Fibroblast of lung (primary cell): ENCODE measurements at regions not wholly inside any gene's neighbourhood (a gene's known extent, or its start where the extent isn't known, plus 50 kb on each side); places are given as distances from the start of the nearest gene placed in this dataset.

Experiments
- DNase-seq, 2 donors: peaks; one replicate each; pipeline versions ENCODE4 v3.0.0 to v3.0.0-alpha.2; 2010; ENCODE audit warnings: low read depth in 2 of 2
- H2AFZ ChIP-seq: 2 replicates; pipeline ENCODE4 v1.5.1; 2012; ENCODE audit warnings: low read length, control low read depth, inconsistent platforms
- H3K27ac ChIP-seq: 2 replicates; pipeline ENCODE4 v1.5.1; 2011; ENCODE audit warnings: low read length, control low read depth; ENCODE audit not compliant: insufficient read depth
- H3K27me3 ChIP-seq: 2 replicates; pipeline ENCODE4 v1.5.1; 2011; ENCODE audit warnings: mild to moderate bottlenecking, low read length; ENCODE audit not compliant: control insufficient read depth, insufficient read depth
- H3K36me3 ChIP-seq: 2 replicates; pipeline ENCODE4 v1.5.1; 2011; ENCODE audit warnings: low read length; ENCODE audit not compliant: control insufficient read depth, insufficient read depth
- H3K4me1 ChIP-seq: 2 replicates; pipeline ENCODE4 v1.5.1; 2011; ENCODE audit warnings: low read length; ENCODE audit not compliant: control insufficient read depth, insufficient read depth; ENCODE audit errors: extremely low read depth
- H3K4me2 ChIP-seq: 2 replicates; pipeline ENCODE4 v1.5.1; 2011; ENCODE audit warnings: low read length, control low read depth; ENCODE audit not compliant: insufficient read depth; ENCODE audit errors: extremely low read depth
- H3K4me3 ChIP-seq, 4 experiments: fragments of 200-600 bp in 1 of 4; sonication (generic) in 1 of 4; replicated peaks in 1 of 4; 2 replicates each; pipeline ENCODE4 v1.5.1; 2011 to 2016; ENCODE audit warnings: low read length in 4 of 4, low read depth in 3 of 4, mild to moderate bottlenecking in 3 of 4, control low read depth in 2 of 4, inconsistent platforms in 1 of 4, mixed read lengths in 1 of 4; ENCODE audit not compliant: insufficient read depth in 1 of 4; ENCODE audit errors: control extremely low read depth in 1 of 4
- H3K79me2 ChIP-seq: 2 replicates; pipeline ENCODE4 v1.5.1; 2012; ENCODE audit warnings: mild to moderate bottlenecking, low read length, inconsistent platforms; ENCODE audit not compliant: control insufficient read depth, insufficient read depth
- H3K9ac ChIP-seq: 2 replicates; pipeline ENCODE4 v1.5.1; 2011; ENCODE audit warnings: mild to moderate bottlenecking, low read length, control low read depth; ENCODE audit not compliant: insufficient read depth
- H3K9me3 ChIP-seq: 2 replicates; pipeline ENCODE4 v1.5.1; 2012; ENCODE audit warnings: low read depth, low read length; ENCODE audit not compliant: control insufficient read depth, insufficient read depth
- H4K20me1 ChIP-seq: 2 replicates; pipeline ENCODE4 v1.5.1; 2011; ENCODE audit warnings: low read length; ENCODE audit not compliant: control insufficient read depth, insufficient read depth; ENCODE audit errors: extremely low read depth
- CTCF ChIP-seq, 2 donors: IDR thresholded peaks in 1 of 2; conservative IDR thresholded peaks in 1 of 2; 1 replicate in 1 of 2; 2 replicates in 1 of 2; pipeline ENCODE4 v1.5.1; 2011 to 2012; ENCODE audit warnings: low read length in 2 of 2, control low read depth in 1 of 2, inconsistent platforms in 1 of 2, low read depth in 1 of 2, mild to moderate bottlenecking in 1 of 2
- EZH2 ChIP-seq: IDR thresholded peaks from 2 replicates; pipeline ENCODE4 v1.5.1; 2012; ENCODE audit warnings: low read length, control low read depth, mild to moderate bottlenecking; ENCODE audit errors: missing control alignments

GRCh38 chr12:73185403-73185802, 913.2 kb downstream of the TRHDE start:
- Histone ChIP-seq H3K79me2 (no peaks in the 10 kb centered on the region), H2AFZ (no peak overlapping the region), H3K9me3 (no peaks in the 10 kb centered on the region), H3K27me3 (no peaks in the 10 kb centered on the region), H3K9ac (no peak overlapping the region), H3K27ac (no peak overlapping the region), H3K4me2 (no peak overlapping the region), H4K20me1 (no peaks in the 10 kb centered on the region), H3K4me3 (no peak overlapping the region), H3K4me1 (no peaks in the 10 kb centered on the region), H3K36me3 (no peaks in the 10 kb centered on the region)
- TF ChIP-seq EZH2 = no peak
- no peak for TF ChIP-seq CTCF (conservative IDR thresholded peaks at IDR 0.05 in 1 of 2, IDR thresholded peaks at IDR 0.05 in 1 of 2; ENCODE audit: low read depth in 1 of 2, low read length in 2 of 2)
- no peak for DNase-seq

- H3K36me3 ChIP-seq = no peaks in the 10 kb centered on the region
Measured at GRCh38 chr12:73186272-73186671, 914.1 kb downstream of the TRHDE start.

GRCh38 chr12:73187765-73188164, 915.6 kb downstream of the TRHDE start:
- no peaks in the 10 kb centered on the region for H3K27me3 ChIP-seq
- H3K4me2 ChIP-seq = no peak overlapping the region
- no peaks in the 10 kb centered on the region for H3K79me2 ChIP-seq
- no peaks in the 10 kb centered on the region for H4K20me1 ChIP-seq
- no peak overlapping the region for H3K27ac ChIP-seq
- no peak overlapping the region for H2AFZ ChIP-seq
- no peak for TF ChIP-seq CTCF (conservative IDR thresholded peaks at IDR 0.05 in 1 of 2, IDR thresholded peaks at IDR 0.05 in 1 of 2; ENCODE audit: low read depth in 1 of 2, low read length in 2 of 2)
- TF ChIP-seq EZH2 = no peak
- H3K4me3 ChIP-seq = no peak overlapping the region
- H3K4me1 ChIP-seq = no peaks in the 10 kb centered on the region
- H3K9me3 ChIP-seq = no peaks in the 10 kb centered on the region
- DNase-seq = no peak
- H3K36me3 ChIP-seq = no peaks in the 10 kb centered on the region
- H3K9ac ChIP-seq = no peak overlapping the region

More at GRCh38 chr12:73186272-73186671, 914.1 kb downstream of the TRHDE start:
- no peak overlapping the region for H3K4me2 ChIP-seq
- H3K4me3 ChIP-seq = no peak overlapping the region
- TF ChIP-seq CTCF (conservative IDR thresholded peaks at IDR 0.05 in 1 of 2, IDR thresholded peaks at IDR 0.05 in 1 of 2; ENCODE audit: low read depth in 1 of 2, low read length in 2 of 2) = no peak
- TF ChIP-seq EZH2 = no peak
- H3K4me1 ChIP-seq = no peaks in the 10 kb centered on the region
- no peak overlapping the region for H3K27ac ChIP-seq
- H4K20me1 ChIP-seq = no peaks in the 10 kb centered on the region
- no peaks in the 10 kb centered on the region for H3K27me3 ChIP-seq
- no peaks in the 10 kb centered on the region for H3K9me3 ChIP-seq
- H2AFZ ChIP-seq = no peak overlapping the region
- no peaks in the 10 kb centered on the region for H3K79me2 ChIP-seq
- DNase-seq = no peak
- no peak overlapping the region for H3K9ac ChIP-seq
